Osteocyte (in vitro differentiated cells): ENCODE measurements at regions not wholly inside any gene's neighbourhood (a gene's known extent, or its start where the extent isn't known, plus 50 kb on each side); places are given as distances from the start of the nearest gene placed in this dataset.

ENCODE experiments used
- DNase-seq: peaks from one replicate; pipeline ENCODE4 v3.0.0; 2021; ENCODE audit warnings: mixed read lengths; ENCODE audit not compliant: unreplicated experiment; ENCODE audit errors: extremely low spot score
- H3K27ac Mint-ChIP-seq: one replicate; pipeline ENCODE4 v1.8.0; 2021; ENCODE audit warnings: mild to moderate bottlenecking, mixed read lengths; ENCODE audit not compliant: unreplicated experiment
- H3K27me3 Mint-ChIP-seq: one replicate; pipeline ENCODE4 v1.8.0; 2021; ENCODE audit warnings: mixed read lengths; ENCODE audit not compliant: unreplicated experiment
- H3K36me3 Mint-ChIP-seq: one replicate; pipeline ENCODE4 v1.8.0; 2021; ENCODE audit warnings: mixed read lengths; ENCODE audit not compliant: unreplicated experiment
- H3K4me1 Mint-ChIP-seq: one replicate; pipeline ENCODE4 v1.8.0; 2021; ENCODE audit warnings: mixed read lengths; ENCODE audit not compliant: unreplicated experiment
- H3K4me3 Mint-ChIP-seq: one replicate; pipeline ENCODE4 v1.8.0; 2021; ENCODE audit warnings: mild to moderate bottlenecking, moderate library complexity, mixed read lengths; ENCODE audit not compliant: unreplicated experiment
- H3K9me3 Mint-ChIP-seq: one replicate; pipeline ENCODE4 v1.8.0; 2021; ENCODE audit warnings: mixed read lengths; ENCODE audit not compliant: unreplicated experiment
- CTCF ChIP-seq: fragments of 200-600 bp; sonication (generic); IDR thresholded peaks from 2 replicates; pipeline ENCODE4 v1.5.0; 2021; ENCODE audit warnings: antibody characterized with exemption, mild to moderate bottlenecking, moderate library complexity

GRCh38 chr3:78134496-78134895 is 1094.6 kb downstream of the ROBO2 start:
- H3K9me3 Mint-ChIP-seq, result no peaks in the 10 kb centered on the region
- peaks cover 7% of the 10 kb centered on the region for H3K4me1 Mint-ChIP-seq
- peaks cover 21% of the 10 kb centered on the region for H3K27me3 Mint-ChIP-seq
- H3K36me3 Mint-ChIP-seq, result no peaks in the 10 kb centered on the region
- no peak for DNase-seq
- no peak for TF ChIP-seq CTCF
- H3K4me3 Mint-ChIP-seq, result no peak overlapping the region
- H3K27ac Mint-ChIP-seq, result no peak overlapping the region

GRCh38 chr3:78139166-78139565 is 1099.3 kb downstream of the ROBO2 start:
- no peak for TF ChIP-seq CTCF
- no peaks in the 10 kb centered on the region for H3K36me3 Mint-ChIP-seq
- H3K27me3 Mint-ChIP-seq, result peaks cover 9% of the 10 kb centered on the region
- H3K4me1 Mint-ChIP-seq, result peaks cover 20% of the 10 kb centered on the region
- H3K27ac Mint-ChIP-seq, result no peak overlapping the region
- no peak overlapping the region for H3K4me3 Mint-ChIP-seq
- H3K9me3 Mint-ChIP-seq, result no peaks in the 10 kb centered on the region
- no peak for DNase-seq

GRCh38 chr3:78140274-78140673 is 1100.4 kb downstream of the ROBO2 start:
- peaks cover 20% of the 10 kb centered on the region for H3K4me1 Mint-ChIP-seq

GRCh38 chr3:78140866-78141265 is 1101.0 kb downstream of the ROBO2 start:
- no peaks in the 10 kb centered on the region for H3K36me3 Mint-ChIP-seq
- no peaks in the 10 kb centered on the region for H3K9me3 Mint-ChIP-seq
- H3K27ac Mint-ChIP-seq, result no peak overlapping the region
- no peak for TF ChIP-seq CTCF
- DNase-seq, result no peak
- H3K27me3 Mint-ChIP-seq, result peaks cover under 1% of the 10 kb centered on the region
- no peak overlapping the region for H3K4me3 Mint-ChIP-seq
- peaks cover 20% of the 10 kb centered on the region for H3K4me1 Mint-ChIP-seq

More at GRCh38 chr3:78140274-78140673, 1100.4 kb downstream of the ROBO2 start:
- H3K9me3 Mint-ChIP-seq, result no peaks in the 10 kb centered on the region
- peak; percentile 26 for TF ChIP-seq CTCF
- peaks cover 2% of the 10 kb centered on the region for H3K27me3 Mint-ChIP-seq
- DNase-seq, result no peak
- H3K27ac Mint-ChIP-seq, result no peak overlapping the region
- H3K36me3 Mint-ChIP-seq, result no peaks in the 10 kb centered on the region
- H3K4me3 Mint-ChIP-seq, result no peak overlapping the region

GRCh38 chr3:78141269-78141668 is 1101.4 kb downstream of the ROBO2 start:
- Mint-ChIP-seq H3K9me3 (no peaks in the 10 kb centered on the region), H3K27me3 (peaks cover 3% of the 10 kb centered on the region), H3K4me3 (no peak overlapping the region), H3K27ac (no peak overlapping the region), H3K4me1 (peaks cover 20% of the 10 kb centered on the region), H3K36me3 (no peaks in the 10 kb centered on the region)
- no peak for TF ChIP-seq CTCF
- DNase-seq, result no peak
